ENCODE measurements at regions not wholly inside any gene's neighbourhood (a gene's known extent, or its start where the extent isn't known, plus 50 kb on each side); places are given as distances from the start of the nearest gene placed in this dataset.

DNA sequence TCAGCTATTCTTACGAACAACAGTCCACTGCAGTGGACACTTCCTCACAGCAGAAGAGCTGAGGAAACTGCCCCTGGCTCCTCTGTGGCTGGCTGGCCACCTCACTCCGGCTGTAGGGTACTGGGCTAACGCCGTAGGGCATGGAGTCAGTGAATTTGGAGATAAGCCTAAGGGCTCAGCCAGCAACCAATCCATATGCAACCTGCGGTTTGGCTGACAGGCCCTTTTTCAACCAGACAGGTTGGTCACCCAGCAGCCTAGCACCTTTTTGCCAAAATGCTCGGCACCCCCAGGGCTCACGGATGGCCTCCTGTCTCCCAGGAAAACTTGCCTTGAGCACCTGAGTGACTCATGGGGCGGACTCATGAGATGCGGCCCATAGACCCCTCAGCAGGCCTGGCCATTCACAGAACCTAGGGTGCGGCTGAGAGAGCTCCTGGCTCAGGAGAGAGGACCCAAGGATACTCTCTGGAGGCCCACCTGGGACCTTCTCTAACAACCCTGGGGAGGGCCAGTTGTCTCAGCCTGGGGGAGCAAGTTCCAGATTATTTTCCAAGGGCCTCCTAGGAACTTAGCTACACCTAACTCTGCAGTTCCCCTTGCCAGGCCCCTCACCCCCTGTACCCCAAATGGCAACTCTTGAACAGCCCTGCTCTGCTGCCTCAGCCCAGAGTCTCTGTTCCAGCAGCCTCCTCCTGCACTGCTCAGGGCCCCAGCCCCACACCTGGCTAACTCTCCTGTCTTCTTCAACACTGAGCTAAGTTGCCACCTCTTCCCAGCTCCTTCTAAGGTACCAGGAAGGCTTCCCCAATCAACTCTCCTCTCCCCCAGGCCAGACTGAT, 252.1 kb downstream of the CYP26B1 start:
- Histone ChIP-seq H2AK5ac (ENCODE audit: low read depth, low read length) (no peak overlapping the region), H3K23me2 (ENCODE audit: low read depth, low read length) (no peaks in the 10 kb centered on the region), H2BK20ac (ENCODE audit: low read length) (no peak overlapping the region), H3K56ac (replicated peaks; ENCODE audit: insufficient read length, low read depth, low read length) (no peak overlapping the region), H3K79me1 (ENCODE audit: low read depth, low read length) (no peaks in the 10 kb centered on the region), H2BK5ac (ENCODE audit: low read depth, low read length) (no peak overlapping the region), H2BK15ac (ENCODE audit: low read length) (no peak overlapping the region), H3K14ac (ENCODE audit: insufficient read length) (no peak overlapping the region), H3K23ac (ENCODE audit: insufficient read length) (no peak overlapping the region), H3K27ac (ENCODE audit: low read depth, low read length) (no peak overlapping the region), H3K79me2 (ENCODE audit: control insufficient read depth in 1 of 2, insufficient read depth in 2 of 2, low read length in 2 of 2) (no peaks in the 10 kb centered on the region), H2BK12ac (ENCODE audit: low read depth, low read length) (no peak overlapping the region), H3K18ac (ENCODE audit: extremely low read depth, low read length) (no peak overlapping the region), H3K9me3 (ENCODE audit: insufficient read depth in 2 of 2, low read depth in 1 of 2, low read length in 1 of 2) (no peaks in the 10 kb centered on the region), H4K5ac (ENCODE audit: insufficient read length, low read depth, low read length) (no peak overlapping the region), H3K4me2 (ENCODE audit: insufficient read depth in 1 of 2, low read depth in 2 of 2, low read length in 2 of 2) (no peak overlapping the region), H2BK120ac (replicated peaks; ENCODE audit: low read depth, low read length) (no peak overlapping the region), H4K91ac (replicated peaks; ENCODE audit: insufficient read length, low read length) (no peak overlapping the region), H3K27me3 (replicated peaks in 1 of 4; ENCODE audit: control insufficient read depth in 3 of 4, extremely low read depth in 1 of 4, insufficient read depth in 3 of 4, low read length in 3 of 4) (no peaks in the 10 kb centered on the region; a peak in 1 of 7 replicates), H3K4me1 (replicated peaks in 1 of 4; ENCODE audit: control insufficient read depth in 3 of 4, insufficient read depth in 4 of 4, low read length in 3 of 4) (no peaks in the 10 kb centered on the region; a peak in 1 of 7 replicates), H4K20me1 (replicated peaks in 1 of 2; ENCODE audit: control insufficient read depth in 1 of 2, insufficient read depth in 2 of 2, low read length in 2 of 2) (no peaks in the 10 kb centered on the region), H3K4me3 (ENCODE audit: extremely low read depth in 1 of 4, insufficient read depth in 2 of 4, low read depth in 3 of 4, low read length in 4 of 4) (no peak overlapping the region), H3K36me3 (ENCODE audit: control insufficient read depth in 2 of 4, insufficient read depth in 4 of 4, low read length in 3 of 4) (no peaks in the 10 kb centered on the region), H3K9ac (replicated peaks in 1 of 4; ENCODE audit: extremely low read depth in 1 of 4, low read depth in 3 of 4, low read length in 3 of 4) (no peak overlapping the region), H3K4ac (replicated peaks; ENCODE audit: insufficient read length, low read depth, low read length) (no peak overlapping the region), H4K8ac (ENCODE audit: extremely low read depth, insufficient read depth, low read length) (no peak overlapping the region), H2AFZ (ENCODE audit: low read length) (no peak overlapping the region)
- DNase-seq (ENCODE audit: low read depth in 1 of 2, low spot score in 2 of 2) = peak in 1 of 2 experiments; percentile 37
- CTCF ChIA-PET (ENCODE audit: partially characterized antibody) = interaction anchor here (0.7 to 3.3 kb wide), 11 partner anchors 10 to 346 kb away, joined by 3 to 17 read pairs (median 3); no protein-coding TSS in a partner anchor
- 87% methylated on average over 10 of the region's 10 CpGs; no CpG with 5 or more reads in 1 of the 2 experiments for WGBS, 2 experiments (ENCODE audit: extremely low coverage in 1 of 2, insufficient coverage in 1 of 2, insufficient read length in 1 of 2, insufficient replicate concordance in 2 of 2, low coverage in 1 of 2, low lambda C conversion rate in 2 of 2, missing lambda C conversion rate in 1 of 2)
- TF ChIP-seq POLR2A (IDR thresholded peaks at IDR 0.05; ENCODE audit: control extremely low read depth in 1 of 2, low read depth in 2 of 2, low read length in 2 of 2) = no peak
- TF ChIP-seq PHF8 (conservative IDR thresholded peaks at IDR 0.05; ENCODE audit: low read depth, low read length) = no peak
- no peak for TF ChIP-seq TEAD4 (IDR thresholded peaks at IDR 0.05; ENCODE audit: low read depth, low read length)
- no peak for TF ChIP-seq CREB1 (IDR thresholded peaks at IDR 0.05)
- TF ChIP-seq SRF (IDR thresholded peaks at IDR 0.05; ENCODE audit: low read depth, low read length) = no peak
- POLR2A ChIA-PET (ENCODE audit: partially characterized antibody) = no interaction called here
- no peak for FAIRE-seq
